Naive B cell (primary cell): ENCODE measurements at regions not wholly inside any gene's neighbourhood (a gene's known extent, or its start where the extent isn't known, plus 50 kb on each side); places are given as distances from the start of the nearest gene placed in this dataset.

Source experiments
- ATAC-seq, 2 donors: fragments of 150-1000 bp; cut with Tn5 transposase; 2 replicates each; pipeline ENCODE4 v1.10.0; 2021; ENCODE audit warnings: low read depth in 2 of 2, mild to moderate bottlenecking in 2 of 2, moderate library complexity in 2 of 2
- DNase-seq: peaks from one replicate; pipeline ENCODE4 v3.0.0; 2022
- H3K27ac Mint-ChIP-seq, 6 donors: one replicate each; pipeline ENCODE4 v1.8.0; 2020 to 2022; ENCODE audit warnings: mild to moderate bottlenecking in 6 of 6, mixed read lengths in 6 of 6, moderate library complexity in 5 of 6, inconsistent platforms in 2 of 6
- H3K27me3 Mint-ChIP-seq, 3 donors: one replicate each; pipeline ENCODE4 v1.8.0; 2021 to 2022; ENCODE audit warnings: mixed read lengths in 3 of 3, mild to moderate bottlenecking in 1 of 3
- H3K36me3 Mint-ChIP-seq, 2 donors: one replicate each; pipeline ENCODE4 v1.8.0; 2020 to 2022; ENCODE audit warnings: mixed read lengths in 2 of 2, inconsistent platforms in 1 of 2, mild to moderate bottlenecking in 1 of 2
- H3K4me1 Mint-ChIP-seq, 3 donors: one replicate each; pipeline ENCODE4 v1.8.0; 2020 to 2022; ENCODE audit warnings: mixed read lengths in 3 of 3, inconsistent platforms in 1 of 3, mild to moderate bottlenecking in 1 of 3, moderate library complexity in 1 of 3
- H3K4me3 Mint-ChIP-seq, 8 donors: one replicate each; pipeline ENCODE4 v1.8.0; 2020 to 2022; ENCODE audit warnings: mild to moderate bottlenecking in 8 of 8, mixed read lengths in 8 of 8, moderate library complexity in 8 of 8, inconsistent platforms in 2 of 8
- H3K9me3 Mint-ChIP-seq, 7 donors: one replicate each; pipeline ENCODE4 v1.8.0; 2020 to 2022; ENCODE audit warnings: mixed read lengths in 7 of 7, mild to moderate bottlenecking in 5 of 7, inconsistent platforms in 2 of 7, moderate library complexity in 1 of 7

- DNase-seq (no peak), ATAC-seq (no peak)
- H3K4me3 Mint-ChIP-seq, result no peak overlapping the region
- no peak overlapping the region for H3K27ac Mint-ChIP-seq
- H3K36me3 Mint-ChIP-seq, result no peaks in the 10 kb centered on the region
- H3K4me1 Mint-ChIP-seq, result peaks cover 0 to 2% (median 0%) of the 10 kb centered on the region in 3 donors
- peaks cover 0 to 6% (median 3%) of the 10 kb centered on the region in 7 donors for H3K9me3 Mint-ChIP-seq
- no peaks in the 10 kb centered on the region for H3K27me3 Mint-ChIP-seq
These were observed 339.8 kb upstream of the RGMB start for GRCh38 chr5:98433673-98434072.

- H3K4me3 Mint-ChIP-seq, result no peak overlapping the region
These were observed 336.8 kb upstream of the RGMB start for GRCh38 chr5:98436667-98437066.

GRCh38 chr5:98442448-98442847 is 331.0 kb upstream of the RGMB start:
- no peak overlapping the region for H3K4me3 Mint-ChIP-seq

More at GRCh38 chr5:98436667-98437066, 336.8 kb upstream of the RGMB start:
- H3K36me3 Mint-ChIP-seq, result no peaks in the 10 kb centered on the region
- H3K27ac Mint-ChIP-seq, result no peak overlapping the region
- ATAC-seq, result no peak
- peaks cover 0 to 15% (median 9%) of the 10 kb centered on the region in 7 donors for H3K9me3 Mint-ChIP-seq
- no peaks in the 10 kb centered on the region for H3K4me1 Mint-ChIP-seq
- H3K27me3 Mint-ChIP-seq, result no peaks in the 10 kb centered on the region
- DNase-seq, result no peak

GRCh38 chr5:98443881-98444280 is 329.6 kb upstream of the RGMB start:
- H3K4me1 Mint-ChIP-seq, result no peaks in the 10 kb centered on the region
- H3K36me3 Mint-ChIP-seq, result peaks cover 0 to 6% of the 10 kb centered on the region in 2 donors
- ATAC-seq (no peak), DNase-seq (no peak)
- no peak overlapping the region for H3K27ac Mint-ChIP-seq
- H3K4me3 Mint-ChIP-seq, result no peak overlapping the region
- H3K27me3 Mint-ChIP-seq, result peaks cover 0 to 2% (median 0%) of the 10 kb centered on the region in 3 donors
- H3K9me3 Mint-ChIP-seq, result peaks cover 10 to 29% (median 17%) of the 10 kb centered on the region in 7 donors

More at GRCh38 chr5:98442448-98442847, 331.0 kb upstream of the RGMB start:
- H3K4me1 Mint-ChIP-seq, result no peaks in the 10 kb centered on the region
- H3K27me3 Mint-ChIP-seq, result no peaks in the 10 kb centered on the region
- peaks cover 0 to 6% of the 10 kb centered on the region in 2 donors for H3K36me3 Mint-ChIP-seq
- no peak for DNase-seq
- peaks cover 9 to 29% (median 17%) of the 10 kb centered on the region in 7 donors for H3K9me3 Mint-ChIP-seq
- ATAC-seq, result no peak
- no peak overlapping the region for H3K27ac Mint-ChIP-seq

GRCh38 chr5:98453296-98453695 is 320.2 kb upstream of the RGMB start:
- DNase-seq (no peak), ATAC-seq (no peak)
- Mint-ChIP-seq H3K27me3 (peaks cover 0 to 7% (median 7%) of the 10 kb centered on the region in 3 donors), H3K27ac (no peak overlapping the region), H3K36me3 (no peaks in the 10 kb centered on the region), H3K4me3 (no peak overlapping the region), H3K9me3 (peaks cover 0 to 7% (median 0%) of the 10 kb centered on the region in 7 donors), H3K4me1 (no peaks in the 10 kb centered on the region)

GRCh38 chr5:98454407-98454806 is 319.1 kb upstream of the RGMB start:
- peaks cover 0 to 7% (median 0%) of the 10 kb centered on the region in 3 donors for H3K27me3 Mint-ChIP-seq

GRCh38 chr5:98454904-98455303 is 318.6 kb upstream of the RGMB start:
- DNase-seq (no peak), ATAC-seq (no peak)
- Mint-ChIP-seq H3K4me1 (no peaks in the 10 kb centered on the region), H3K9me3 (peaks cover 0 to 5% (median 0%) of the 10 kb centered on the region in 7 donors), H3K27ac (no peak overlapping the region), H3K27me3 (peaks cover 0 to 7% (median 0%) of the 10 kb centered on the region in 3 donors), H3K4me3 (no peak overlapping the region), H3K36me3 (no peaks in the 10 kb centered on the region)

More at GRCh38 chr5:98454407-98454806, 319.1 kb upstream of the RGMB start:
- ATAC-seq (no peak), DNase-seq (no peak)
- Mint-ChIP-seq H3K4me3 (no peak overlapping the region), H3K4me1 (no peaks in the 10 kb centered on the region), H3K27ac (no peak overlapping the region), H3K9me3 (peaks cover 0 to 5% (median 0%) of the 10 kb centered on the region in 7 donors), H3K36me3 (no peaks in the 10 kb centered on the region)

- H3K27ac Mint-ChIP-seq, result no peak overlapping the region
- H3K36me3 Mint-ChIP-seq, result no peaks in the 10 kb centered on the region
- peaks cover 0 to 5% (median 0%) of the 10 kb centered on the region in 7 donors for H3K9me3 Mint-ChIP-seq
- H3K4me1 Mint-ChIP-seq, result no peaks in the 10 kb centered on the region
- no peak overlapping the region for H3K4me3 Mint-ChIP-seq
- H3K27me3 Mint-ChIP-seq, result peaks cover 0 to 7% (median 0%) of the 10 kb centered on the region in 3 donors
- no peak for DNase-seq
- no peak for ATAC-seq
These were observed 317.8 kb upstream of the RGMB start for GRCh38 chr5:98455665-98456064.

- Mint-ChIP-seq H3K27ac (no peak overlapping the region), H3K36me3 (no peaks in the 10 kb centered on the region)
- ATAC-seq, result no peak
These were observed 315.5 kb upstream of the RGMB start for GRCh38 chr5:98458004-98458403.

GRCh38 chr5:98458726-98459125 is 314.7 kb upstream of the RGMB start:
- DNase-seq, result no peak
- Mint-ChIP-seq H3K27me3 (peaks cover 0 to 7% (median 6%) of the 10 kb centered on the region in 3 donors), H3K4me3 (no peak overlapping the region), H3K9me3 (peaks cover 0 to 13% (median 0%) of the 10 kb centered on the region in 7 donors), H3K4me1 (peaks cover 0 to 2% (median 0%) of the 10 kb centered on the region in 3 donors), H3K27ac (no peak overlapping the region), H3K36me3 (no peaks in the 10 kb centered on the region)
- ATAC-seq, result no peak

More at GRCh38 chr5:98458004-98458403, 315.5 kb upstream of the RGMB start:
- DNase-seq, result no peak
- Mint-ChIP-seq H3K4me1 (no peaks in the 10 kb centered on the region), H3K9me3 (peaks cover 0 to 10% (median 0%) of the 10 kb centered on the region in 7 donors), H3K27me3 (peaks cover 0 to 7% (median 6%) of the 10 kb centered on the region in 3 donors), H3K4me3 (no peak overlapping the region)

- H3K9me3 Mint-ChIP-seq, result peaks cover 0 to 16% (median 0%) of the 10 kb centered on the region in 7 donors
These were observed 312.9 kb upstream of the RGMB start for GRCh38 chr5:98460536-98460935.

GRCh38 chr5:98461485-98461884 is 312.0 kb upstream of the RGMB start:
- peaks cover 0 to 7% (median 6%) of the 10 kb centered on the region in 3 donors for H3K27me3 Mint-ChIP-seq
- H3K36me3 Mint-ChIP-seq, result no peaks in the 10 kb centered on the region
- no peak overlapping the region for H3K4me3 Mint-ChIP-seq
- ATAC-seq, result no peak
- DNase-seq, result no peak
- H3K4me1 Mint-ChIP-seq, result peaks cover 6 to 12% (median 7%) of the 10 kb centered on the region in 3 donors
- H3K9me3 Mint-ChIP-seq, result peaks cover 0 to 16% (median 0%) of the 10 kb centered on the region in 7 donors
- no peak overlapping the region for H3K27ac Mint-ChIP-seq

More at GRCh38 chr5:98460536-98460935, 312.9 kb upstream of the RGMB start:
- ATAC-seq (no peak), DNase-seq (no peak)
- no peak overlapping the region for H3K27ac Mint-ChIP-seq
- H3K27me3 Mint-ChIP-seq, result peaks cover 0 to 7% (median 6%) of the 10 kb centered on the region in 3 donors
- no peak overlapping the region for H3K4me3 Mint-ChIP-seq
- no peaks in the 10 kb centered on the region for H3K36me3 Mint-ChIP-seq
- H3K4me1 Mint-ChIP-seq, result peaks cover 6 to 12% (median 7%) of the 10 kb centered on the region in 3 donors

GRCh38 chr5:98463222-98463621 is 310.2 kb upstream of the RGMB start:
- Mint-ChIP-seq H3K27ac (peak overlapping the region in 1 of 6 donors; percentile 48), H3K36me3 (no peaks in the 10 kb centered on the region), H3K4me1 (peaks cover 6 to 12% (median 7%) of the 10 kb centered on the region in 3 donors), H3K9me3 (peaks cover 0 to 11% (median 3%) of the 10 kb centered on the region in 7 donors), H3K27me3 (peaks cover 0 to 6% (median 0%) of the 10 kb centered on the region in 3 donors), H3K4me3 (no peak overlapping the region)
- ATAC-seq (no peak), DNase-seq (no peak)

- Mint-ChIP-seq H3K27ac (peak overlapping the region in 1 of 6 donors; percentile 48), H3K4me1 (peaks cover 6 to 12% (median 7%) of the 10 kb centered on the region in 3 donors), H3K9me3 (peaks cover 0 to 11% (median 3%) of the 10 kb centered on the region in 7 donors), H3K27me3 (peaks cover 0 to 6% (median 0%) of the 10 kb centered on the region in 3 donors), H3K4me3 (no peak overlapping the region), H3K36me3 (no peaks in the 10 kb centered on the region)
- ATAC-seq (no peak), DNase-seq (no peak)
These were observed 309.8 kb upstream of the RGMB start for GRCh38 chr5:98463676-98464075.
